Naive thymus-derived CD4-positive, alpha-beta T cell (primary cell): ENCODE measurements at regions not wholly inside any gene's neighbourhood (a gene's known extent, or its start where the extent isn't known, plus 50 kb on each side); places are given as distances from the start of the nearest gene placed in this dataset.

ENCODE experiments used
- ATAC-seq: fragments of 150-1000 bp; cut with Tn5 transposase; 2 replicates; pipeline ENCODE4 v1.10.0; 2021; ENCODE audit warnings: mild to moderate bottlenecking, moderate library complexity
- CTCF ChIA-PET: fragments of 350-600 bp; sonication (Branson Sonifier 250); formaldehyde crosslinking; loops from one replicate; lab custom pipeline; 2021; ENCODE audit warnings: antibody characterized with exemption; lab: Charles Lee
- POLR2A ChIA-PET: fragments of 350-600 bp; sonication (Branson Sonifier 250); formaldehyde crosslinking; loops from one replicate; lab custom pipeline; 2021; ENCODE audit warnings: antibody characterized with exemption, inconsistent platforms; lab: Charles Lee
- DNase-seq, 9 donors: peaks; one replicate each; pipeline versions ENCODE4 v3.0.0 to v3.0.0-alpha.2; 2020 to 2022; ENCODE audit warnings: mixed read lengths in 1 of 9
- H3K27ac ChIP-seq: one replicate; pipeline ENCODE4 v1.7.0; 2013; ENCODE audit warnings: mild to moderate bottlenecking, low read depth, low read length, moderate library complexity
- H3K27me3 ChIP-seq, 2 donors: one replicate each; pipeline ENCODE4 v1.7.0; 2013; ENCODE audit warnings: low read length in 2 of 2, mild to moderate bottlenecking in 2 of 2, moderate library complexity in 2 of 2; ENCODE audit not compliant: control insufficient read depth in 2 of 2, insufficient read depth in 2 of 2
- H3K36me3 ChIP-seq, 3 experiments: 1 replicate in 2 of 3; 2 replicates in 1 of 3; pipeline ENCODE4 v1.7.0; 2013; ENCODE audit warnings: low read length in 3 of 3, mild to moderate bottlenecking in 3 of 3, moderate library complexity in 1 of 3; ENCODE audit not compliant: insufficient read depth in 3 of 3, control insufficient read depth in 2 of 3
- H3K4me1 ChIP-seq, 2 donors: one replicate each; pipeline ENCODE4 v1.7.0; 2013; ENCODE audit warnings: low read length in 2 of 2, mild to moderate bottlenecking in 2 of 2, moderate library complexity in 1 of 2; ENCODE audit not compliant: control insufficient read depth in 2 of 2, insufficient read depth in 2 of 2
- H3K4me3 ChIP-seq: 2 replicates; pipeline ENCODE4 v1.7.0; 2013; ENCODE audit warnings: mild to moderate bottlenecking, low read length
- H3K9me3 ChIP-seq, 3 experiments: 1 replicate in 2 of 3; 2 replicates in 1 of 3; pipeline ENCODE4 v1.7.0; 2013; ENCODE audit warnings: low read length in 3 of 3; ENCODE audit not compliant: control insufficient read depth in 2 of 3
- H3K27ac Mint-ChIP-seq, 9 donors: one replicate each; pipeline ENCODE4 v1.8.0; 2020 to 2022; ENCODE audit warnings: mixed read lengths in 9 of 9, mild to moderate bottlenecking in 8 of 9, moderate library complexity in 5 of 9, inconsistent platforms in 2 of 9
- H3K27me3 Mint-ChIP-seq, 5 donors: one replicate each; pipeline ENCODE4 v1.8.0; 2021 to 2022; ENCODE audit warnings: mixed read lengths in 5 of 5, mild to moderate bottlenecking in 1 of 5
- H3K36me3 Mint-ChIP-seq, 5 donors: one replicate each; pipeline ENCODE4 v1.8.0; 2020 to 2022; ENCODE audit warnings: mixed read lengths in 5 of 5, mild to moderate bottlenecking in 3 of 5, inconsistent platforms in 1 of 5
- H3K4me1 Mint-ChIP-seq, 7 donors: one replicate each; pipeline ENCODE4 v1.8.0; 2020 to 2022; ENCODE audit warnings: mixed read lengths in 7 of 7, mild to moderate bottlenecking in 3 of 7, inconsistent platforms in 1 of 7
- H3K4me3 Mint-ChIP-seq, 10 donors: one replicate each; pipeline ENCODE4 v1.8.0; 2020 to 2022; ENCODE audit warnings: mild to moderate bottlenecking in 10 of 10, mixed read lengths in 10 of 10, moderate library complexity in 6 of 10, inconsistent platforms in 2 of 10
- H3K9me3 Mint-ChIP-seq, 11 donors: one replicate each; pipeline ENCODE4 v1.8.0; 2020 to 2022; ENCODE audit warnings: mixed read lengths in 11 of 11, mild to moderate bottlenecking in 4 of 11, inconsistent platforms in 1 of 11, moderate library complexity in 1 of 11
- intact Hi-C, 2 donors: fragments of 100-400 bp; cut with micrococcal nuclease; formaldehyde crosslinking; loops; one replicate each; pipeline ENCODE4 v1.15.1; 2023

GRCh38 chr2:55973673-55974072, 50.1 kb upstream of the EFEMP1 start:
- POLR2A ChIA-PET = no interaction called here
- H3K27me3 ChIP-seq = no peaks in the 10 kb centered on the region
- Mint-ChIP-seq H3K36me3 (peaks cover 0 to 5% (median 0%) of the 10 kb centered on the region in 5 donors), H3K27me3 (peaks cover 0 to 6% (median 2%) of the 10 kb centered on the region in 5 donors), H3K4me3 (no peak overlapping the region), H3K27ac (no peak overlapping the region), H3K9me3 (peaks cover 0 to 10% (median 5%) of the 10 kb centered on the region in 11 donors), H3K4me1 (no peaks in the 10 kb centered on the region)
- no peaks in the 10 kb centered on the region for H3K9me3 ChIP-seq
- CTCF ChIA-PET = no interaction called here
- ATAC-seq (no peak), DNase-seq (no peak)
- no peaks in the 10 kb centered on the region for H3K36me3 ChIP-seq
- H3K4me3 ChIP-seq = no peak overlapping the region
- intact Hi-C loops = no loop called here
- no peak overlapping the region for H3K27ac ChIP-seq
- no peaks in the 10 kb centered on the region for H3K4me1 ChIP-seq

GRCh38 chr2:55976681-55977080, 53.1 kb upstream of the EFEMP1 start:
- Histone ChIP-seq H3K4me3 (no peak overlapping the region), H3K9me3 (peaks cover 0 to 3% (median 0%) of the 10 kb centered on the region in 3 experiments), H3K27me3 (no peaks in the 10 kb centered on the region), H3K4me1 (no peaks in the 10 kb centered on the region), H3K36me3 (no peaks in the 10 kb centered on the region), H3K27ac (no peak overlapping the region)
- CTCF ChIA-PET = no interaction called here
- Mint-ChIP-seq H3K27me3 (peaks cover 0 to 2% (median 0%) of the 10 kb centered on the region in 5 donors), H3K27ac (no peak overlapping the region), H3K36me3 (peaks cover 0 to 5% (median 0%) of the 10 kb centered on the region in 5 donors), H3K4me3 (no peak overlapping the region), H3K9me3 (peaks cover 0 to 27% (median 12%) of the 10 kb centered on the region in 11 donors), H3K4me1 (no peaks in the 10 kb centered on the region)
- ATAC-seq = no peak
- POLR2A ChIA-PET = no interaction called here
- DNase-seq = no peak
- intact Hi-C loops = no loop called here

GRCh38 chr2:55985406-55985805, 61.8 kb upstream of the EFEMP1 start:
- H3K9me3 Mint-ChIP-seq = peaks cover 0 to 9% (median 4%) of the 10 kb centered on the region in 11 donors

GRCh38 chr2:55986001-55986400, 62.4 kb upstream of the EFEMP1 start:
- Histone ChIP-seq H3K4me3 (no peak overlapping the region), H3K4me1 (no peaks in the 10 kb centered on the region), H3K36me3 (no peaks in the 10 kb centered on the region), H3K27me3 (no peaks in the 10 kb centered on the region), H3K27ac (no peak overlapping the region), H3K9me3 (no peaks in the 10 kb centered on the region)
- no peak for DNase-seq
- peaks cover 0 to 7% (median 0%) of the 10 kb centered on the region in 5 donors for H3K27me3 Mint-ChIP-seq
- ATAC-seq = no peak
- peaks cover 0 to 5% (median 1%) of the 10 kb centered on the region in 11 donors for H3K9me3 Mint-ChIP-seq
- intact Hi-C loops = no loop called here
- no peak overlapping the region for H3K27ac Mint-ChIP-seq
- no peaks in the 10 kb centered on the region for H3K4me1 Mint-ChIP-seq
- POLR2A ChIA-PET = no interaction called here
- H3K4me3 Mint-ChIP-seq = no peak overlapping the region
- CTCF ChIA-PET = no interaction called here
- no peaks in the 10 kb centered on the region for H3K36me3 Mint-ChIP-seq

More at GRCh38 chr2:55985406-55985805, 61.8 kb upstream of the EFEMP1 start:
- H3K27me3 ChIP-seq = no peaks in the 10 kb centered on the region
- H3K4me3 Mint-ChIP-seq = no peak overlapping the region
- H3K4me3 ChIP-seq = no peak overlapping the region
- H3K27ac ChIP-seq = no peak overlapping the region
- ChIA-PET POLR2A (no interaction called here), CTCF (no interaction called here)
- no peaks in the 10 kb centered on the region for H3K36me3 ChIP-seq
- intact Hi-C loops = no loop called here
- DNase-seq (no peak), ATAC-seq (no peak)
- no peak overlapping the region for H3K27ac Mint-ChIP-seq
- no peaks in the 10 kb centered on the region for H3K4me1 Mint-ChIP-seq
- H3K27me3 Mint-ChIP-seq = peaks cover 0 to 7% (median 0%) of the 10 kb centered on the region in 5 donors
- H3K4me1 ChIP-seq = no peaks in the 10 kb centered on the region
- H3K9me3 ChIP-seq = no peaks in the 10 kb centered on the region
- H3K36me3 Mint-ChIP-seq = no peaks in the 10 kb centered on the region

- H3K4me3 ChIP-seq = no peak overlapping the region
- H3K36me3 Mint-ChIP-seq = no peaks in the 10 kb centered on the region
- no peaks in the 10 kb centered on the region for H3K9me3 ChIP-seq
- H3K36me3 ChIP-seq = no peaks in the 10 kb centered on the region
- ATAC-seq (no peak), DNase-seq (no peak)
- H3K27ac ChIP-seq = no peak overlapping the region
- H3K4me1 Mint-ChIP-seq = no peaks in the 10 kb centered on the region
- H3K4me1 ChIP-seq = no peaks in the 10 kb centered on the region
- peaks cover 0 to 2% (median 0%) of the 10 kb centered on the region in 11 donors for H3K9me3 Mint-ChIP-seq
- intact Hi-C loops = no loop called here
- peaks cover 0 to 7% (median 0%) of the 10 kb centered on the region in 5 donors for H3K27me3 Mint-ChIP-seq
- POLR2A ChIA-PET = no interaction called here
- H3K27ac Mint-ChIP-seq = no peak overlapping the region
- H3K4me3 Mint-ChIP-seq = no peak overlapping the region
- H3K27me3 ChIP-seq = no peaks in the 10 kb centered on the region
- CTCF ChIA-PET = no interaction called here
These were observed 63.3 kb upstream of the EFEMP1 start for GRCh38 chr2:55986700-55987440.

GRCh38 chr2:55989405-55989804, 65.8 kb upstream of the EFEMP1 start:
- intact Hi-C loops = no loop called here
- Mint-ChIP-seq H3K27me3 (peaks cover 0 to 10% (median 0%) of the 10 kb centered on the region in 5 donors), H3K4me1 (no peaks in the 10 kb centered on the region), H3K9me3 (peaks cover 0 to 2% (median 0%) of the 10 kb centered on the region in 11 donors), H3K27ac (no peak overlapping the region), H3K36me3 (no peaks in the 10 kb centered on the region), H3K4me3 (no peak overlapping the region)
- ATAC-seq (no peak), DNase-seq (no peak)
- no peaks in the 10 kb centered on the region for H3K36me3 ChIP-seq
- no peak overlapping the region for H3K27ac ChIP-seq
- H3K4me3 ChIP-seq = no peak overlapping the region
- H3K4me1 ChIP-seq = no peaks in the 10 kb centered on the region
- no peaks in the 10 kb centered on the region for H3K27me3 ChIP-seq
- no peaks in the 10 kb centered on the region for H3K9me3 ChIP-seq
- ChIA-PET POLR2A (no interaction called here), CTCF (no interaction called here)

GRCh38 chr2:55992455-55992854, 68.9 kb upstream of the EFEMP1 start:
- no peaks in the 10 kb centered on the region for H3K4me1 ChIP-seq
- H3K27ac Mint-ChIP-seq = no peak overlapping the region
- no peaks in the 10 kb centered on the region for H3K27me3 ChIP-seq
- CTCF ChIA-PET = no interaction called here
- H3K36me3 Mint-ChIP-seq = no peaks in the 10 kb centered on the region
- intact Hi-C loops = no loop called here
- peaks cover 0 to 2% (median 0%) of the 10 kb centered on the region in 11 donors for H3K9me3 Mint-ChIP-seq
- no peak overlapping the region for H3K4me3 Mint-ChIP-seq
- H3K4me1 Mint-ChIP-seq = no peaks in the 10 kb centered on the region
- H3K4me3 ChIP-seq = no peak overlapping the region
- H3K27ac ChIP-seq = no peak overlapping the region
- no peaks in the 10 kb centered on the region for H3K9me3 ChIP-seq
- POLR2A ChIA-PET = no interaction called here
- peaks cover 0 to 6% (median 0%) of the 10 kb centered on the region in 5 donors for H3K27me3 Mint-ChIP-seq
- no peaks in the 10 kb centered on the region for H3K36me3 ChIP-seq
- ATAC-seq = no peak
- DNase-seq = no peak
